Stimulated activated CD4-positive, alpha-beta T cell treated with anti-CD3 and anti-CD28 coated beads, TNF-alpha, amount 100 ng/mL, for 4 hours (primary cell): ENCODE measurements at regions not wholly inside any gene's neighbourhood (a gene's known extent, or its start where the extent isn't known, plus 50 kb on each side); places are given as distances from the start of the nearest gene placed in this dataset.

Experiments used
- DNase-seq, 3 experiments: peaks; one replicate each; pipeline ENCODE4 v3.0.0-alpha.2; 2020; ENCODE audit warnings: low read depth in 3 of 3

- no peak for DNase-seq
Measured at GRCh38 chr10:78269060-78269459, 235.4 kb downstream of the RPS24 start.

GRCh38 chr10:78272329-78272728 lies 238.7 kb downstream of the RPS24 start:
- no peak for DNase-seq

GRCh38 chr10:78274491-78274890 lies 240.8 kb downstream of the RPS24 start:
- no peak for DNase-seq

- no peak for DNase-seq
Measured at GRCh38 chr10:78276139-78276538, 242.5 kb downstream of the RPS24 start.

GRCh38 chr10:78277314-78278057 lies 243.8 kb downstream of the RPS24 start:
- DNase-seq: no peak

GRCh38 chr10:78278058-78278404 lies 244.4 kb downstream of the RPS24 start:
- DNase-seq: no peak

- DNase-seq: no peak
Measured at GRCh38 chr10:78279756-78280155, 246.1 kb downstream of the RPS24 start.

GRCh38 chr10:78280604-78281003 lies 246.9 kb downstream of the RPS24 start:
- DNase-seq: no peak

GRCh38 chr10:78281627-78282026 lies 248.0 kb downstream of the RPS24 start:
- DNase-seq: no peak

GRCh38 chr10:78283069-78283682 lies 249.5 kb downstream of the RPS24 start:
- no peak for DNase-seq

GRCh38 chr10:78284381-78284780 lies 250.7 kb downstream of the RPS24 start:
- no peak for DNase-seq

- no peak for DNase-seq
Measured at GRCh38 chr10:78285226-78285625, 251.6 kb downstream of the RPS24 start.

GRCh38 chr10:78286186-78286585 lies 252.5 kb downstream of the RPS24 start:
- DNase-seq: no peak

- no peak for DNase-seq
Measured at GRCh38 chr10:78286668-78287067, 253.0 kb downstream of the RPS24 start.

- no peak for DNase-seq
Measured at GRCh38 chr10:78287618-78288017, 254.0 kb downstream of the RPS24 start.

GRCh38 chr10:78288663-78289062 lies 255.0 kb downstream of the RPS24 start:
- DNase-seq: no peak

GRCh38 chr10:78290131-78290750 lies 256.6 kb downstream of the RPS24 start:
- DNase-seq: no peak

- DNase-seq: no peak
Measured at GRCh38 chr10:78291722-78292121, 258.1 kb downstream of the RPS24 start.

GRCh38 chr10:78292250-78292981 lies 258.8 kb downstream of the RPS24 start:
- no peak for DNase-seq

- no peak for DNase-seq
Measured at GRCh38 chr10:78292982-78293865, 259.6 kb downstream of the RPS24 start.

GRCh38 chr10:78295242-78295641 lies 261.6 kb downstream of the RPS24 start:
- no peak for DNase-seq

- no peak for DNase-seq
Measured at GRCh38 chr10:78296785-78297184, 263.1 kb downstream of the RPS24 start.
